GM21447 (cell line): ENCODE measurements at regions not wholly inside any gene's neighbourhood (a gene's known extent, or its start where the extent isn't known, plus 50 kb on each side); places are given as distances from the start of the nearest gene placed in this dataset.

Experiments used
- ATAC-seq: cut with Tn5 transposase; IDR thresholded peaks from one replicate; pipeline ENCODE4 v1.9.1; 2021; ENCODE audit not compliant: unreplicated experiment

GRCh38 chr2:204012072-204012653 is 75.6 kb downstream of the ICOS start:
- no peak for ATAC-seq

GRCh38 chr2:204015118-204015843 is 78.7 kb downstream of the ICOS start:
- no peak for ATAC-seq

- no peak for ATAC-seq
Measured at GRCh38 chr2:204018717-204019116, 82.2 kb downstream of the ICOS start.

- peak; percentile 88 for ATAC-seq
Measured at GRCh38 chr2:204019572-204020501, 83.3 kb downstream of the ICOS start.

GRCh38 chr2:204021290-204022081 is 84.9 kb downstream of the ICOS start:
- ATAC-seq = no peak

GRCh38 chr2:204022550-204022949 is 86.0 kb downstream of the ICOS start:
- no peak for ATAC-seq

GRCh38 chr2:204023088-204023487 is 86.5 kb downstream of the ICOS start:
- no peak for ATAC-seq

- no peak for ATAC-seq
Measured at GRCh38 chr2:204024503-204024902, 87.9 kb downstream of the ICOS start.

- ATAC-seq = no peak
Measured at GRCh38 chr2:204024906-204025475, 88.4 kb downstream of the ICOS start.

GRCh38 chr2:204026294-204026693 is 89.7 kb downstream of the ICOS start:
- ATAC-seq = no peak

- peak; percentile 97 for ATAC-seq
Measured at GRCh38 chr2:204027091-204027490, 90.5 kb downstream of the ICOS start.

GRCh38 chr2:204030322-204030721 is 93.8 kb downstream of the ICOS start:
- ATAC-seq = no peak

GRCh38 chr2:204031056-204031455 is 94.5 kb downstream of the ICOS start:
- no peak for ATAC-seq

- ATAC-seq = no peak
Measured at GRCh38 chr2:204032301-204032700, 95.7 kb downstream of the ICOS start.

GRCh38 chr2:204033611-204034495 is 97.3 kb downstream of the ICOS start:
- ATAC-seq = no peak

- ATAC-seq = no peak
Measured at GRCh38 chr2:204036706-204037105, 100.1 kb downstream of the ICOS start.

- no peak for ATAC-seq
Measured at GRCh38 chr2:204037286-204037685, 100.7 kb downstream of the ICOS start.

- no peak for ATAC-seq
Measured at GRCh38 chr2:204039298-204039838, 102.8 kb downstream of the ICOS start.

GRCh38 chr2:204040016-204040415 is 103.5 kb downstream of the ICOS start:
- no peak for ATAC-seq
